Osteoblast (primary cell): ENCODE measurements at regions not wholly inside any gene's neighbourhood (a gene's known extent, or its start where the extent isn't known, plus 50 kb on each side); places are given as distances from the start of the nearest gene placed in this dataset.

Source experiments
- DNase-seq: peaks from one replicate; pipeline ENCODE4 v3.0.0; 2011; ENCODE audit warnings: low spot score, mixed read lengths; ENCODE audit not compliant: insufficient read length; ENCODE audit errors: missing footprints
- H2AFZ ChIP-seq: 2 replicates; pipeline ENCODE4 v1.6.0; 2011; ENCODE audit warnings: mild to moderate bottlenecking, low read length
- H3K27ac ChIP-seq: 2 replicates; pipeline ENCODE4 v1.5.1; 2011; ENCODE audit warnings: mild to moderate bottlenecking, low read depth, low read length, moderate library complexity
- H3K27me3 ChIP-seq: 2 replicates; pipeline ENCODE4 v1.6.0; 2012; ENCODE audit warnings: mild to moderate bottlenecking, control low read depth, inconsistent platforms, low read length, moderate library complexity; ENCODE audit not compliant: insufficient read depth
- H3K36me3 ChIP-seq: 2 replicates; pipeline ENCODE4 v1.5.1; 2011; ENCODE audit warnings: mild to moderate bottlenecking, low read length, control low read depth, moderate library complexity; ENCODE audit not compliant: insufficient read depth
- H3K4me1 ChIP-seq: 2 replicates; pipeline ENCODE4 v1.5.1; 2011; ENCODE audit warnings: mild to moderate bottlenecking, low read length, control low read depth, moderate library complexity; ENCODE audit not compliant: insufficient read depth
- H3K4me2 ChIP-seq: 2 replicates; pipeline ENCODE4 v1.6.0; 2011; ENCODE audit warnings: mild to moderate bottlenecking, low read length; ENCODE audit not compliant: insufficient read depth
- H3K4me3 ChIP-seq: fragments of 200-600 bp; sonication (generic); 3 replicates; pipeline ENCODE4 v1.5.1; 2012; ENCODE audit warnings: mild to moderate bottlenecking, low read length, inconsistent platforms; ENCODE audit not compliant: insufficient read depth
- H3K79me2 ChIP-seq: 2 replicates; pipeline ENCODE4 v1.6.0; 2012; ENCODE audit warnings: mild to moderate bottlenecking, low read length, control low read depth, inconsistent platforms; ENCODE audit not compliant: insufficient read depth
- H3K9me3 ChIP-seq: 2 replicates; pipeline ENCODE4 v1.5.1; 2011; ENCODE audit warnings: low read depth, low read length, control low read depth
- H4K20me1 ChIP-seq: 2 replicates; pipeline ENCODE4 v1.6.0; 2012; ENCODE audit warnings: mild to moderate bottlenecking, low read length, control low read depth; ENCODE audit not compliant: insufficient read depth
- TF ChIP-seq, protein P1 (sequence below): IDR thresholded peaks from 2 replicates; pipeline ENCODE4 v1.5.1; 2011; ENCODE audit warnings: mild to moderate bottlenecking, low read depth, low read length, moderate library complexity; ENCODE audit errors: extremely low read depth

DNA sequence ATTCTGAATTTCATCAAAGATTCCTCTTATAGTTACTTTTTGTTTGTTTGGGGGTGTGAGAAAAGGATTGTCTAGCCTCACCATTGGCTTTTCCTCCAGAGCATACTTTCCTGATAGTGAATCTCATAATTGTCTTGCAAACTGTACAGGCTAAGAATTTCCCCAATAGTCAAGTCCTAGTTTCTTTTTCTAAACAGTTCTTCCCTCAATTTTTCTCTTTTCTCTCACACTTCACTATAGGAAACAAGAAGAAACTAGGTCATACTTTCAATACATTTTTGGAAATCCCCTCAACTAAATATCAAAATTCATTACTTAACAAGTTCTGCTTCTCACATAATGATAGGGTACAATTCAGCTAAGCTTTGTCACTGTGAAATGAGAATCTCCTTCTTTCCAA, 241.9 kb downstream of the IL20RB start:
- Histone ChIP-seq H3K36me3 (no peaks in the 10 kb centered on the region), H4K20me1 (no peaks in the 10 kb centered on the region), H3K4me2 (no peak overlapping the region), H3K9me3 (no peaks in the 10 kb centered on the region), H2AFZ (no peak overlapping the region), H3K27ac (no peak overlapping the region), H3K79me2 (no peaks in the 10 kb centered on the region), H3K4me3 (no peak overlapping the region), H3K4me1 (no peaks in the 10 kb centered on the region), H3K27me3 (no peaks in the 10 kb centered on the region)
- TF ChIP-seq, protein P1, sequence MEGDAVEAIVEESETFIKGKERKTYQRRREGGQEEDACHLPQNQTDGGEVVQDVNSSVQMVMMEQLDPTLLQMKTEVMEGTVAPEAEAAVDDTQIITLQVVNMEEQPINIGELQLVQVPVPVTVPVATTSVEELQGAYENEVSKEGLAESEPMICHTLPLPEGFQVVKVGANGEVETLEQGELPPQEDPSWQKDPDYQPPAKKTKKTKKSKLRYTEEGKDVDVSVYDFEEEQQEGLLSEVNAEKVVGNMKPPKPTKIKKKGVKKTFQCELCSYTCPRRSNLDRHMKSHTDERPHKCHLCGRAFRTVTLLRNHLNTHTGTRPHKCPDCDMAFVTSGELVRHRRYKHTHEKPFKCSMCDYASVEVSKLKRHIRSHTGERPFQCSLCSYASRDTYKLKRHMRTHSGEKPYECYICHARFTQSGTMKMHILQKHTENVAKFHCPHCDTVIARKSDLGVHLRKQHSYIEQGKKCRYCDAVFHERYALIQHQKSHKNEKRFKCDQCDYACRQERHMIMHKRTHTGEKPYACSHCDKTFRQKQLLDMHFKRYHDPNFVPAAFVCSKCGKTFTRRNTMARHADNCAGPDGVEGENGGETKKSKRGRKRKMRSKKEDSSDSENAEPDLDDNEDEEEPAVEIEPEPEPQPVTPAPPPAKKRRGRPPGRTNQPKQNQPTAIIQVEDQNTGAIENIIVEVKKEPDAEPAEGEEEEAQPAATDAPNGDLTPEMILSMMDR = no peak
- DNase-seq = no peak

DNA sequence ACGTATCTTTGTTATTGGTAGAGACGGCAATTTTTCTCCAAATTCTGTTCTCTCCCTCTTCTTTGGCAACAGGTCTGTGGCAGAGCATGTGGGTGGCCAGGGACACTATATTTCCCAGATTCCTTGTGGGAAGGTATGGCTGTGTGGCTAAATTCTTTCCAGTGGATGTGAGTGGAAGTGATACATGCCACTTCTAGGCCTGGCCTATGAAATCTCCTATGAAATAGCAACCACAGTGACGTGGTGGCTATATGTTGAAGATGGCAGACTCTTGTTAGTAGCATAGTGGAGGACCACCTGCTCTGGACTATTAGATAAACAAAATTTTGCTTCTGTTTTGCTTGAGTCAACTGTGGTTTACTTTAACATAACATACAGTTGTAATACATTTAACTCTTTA, 243.3 kb downstream of the IL20RB start:
- DNase-seq = no peak
- Histone ChIP-seq H3K9me3 (no peaks in the 10 kb centered on the region), H3K36me3 (no peaks in the 10 kb centered on the region), H3K27me3 (no peaks in the 10 kb centered on the region), H3K27ac (no peak overlapping the region), H3K4me1 (no peaks in the 10 kb centered on the region), H3K79me2 (no peaks in the 10 kb centered on the region), H2AFZ (no peak overlapping the region), H4K20me1 (no peaks in the 10 kb centered on the region), H3K4me3 (no peak overlapping the region), H3K4me2 (no peak overlapping the region)
- TF ChIP-seq, protein P1 = no peak

DNA sequence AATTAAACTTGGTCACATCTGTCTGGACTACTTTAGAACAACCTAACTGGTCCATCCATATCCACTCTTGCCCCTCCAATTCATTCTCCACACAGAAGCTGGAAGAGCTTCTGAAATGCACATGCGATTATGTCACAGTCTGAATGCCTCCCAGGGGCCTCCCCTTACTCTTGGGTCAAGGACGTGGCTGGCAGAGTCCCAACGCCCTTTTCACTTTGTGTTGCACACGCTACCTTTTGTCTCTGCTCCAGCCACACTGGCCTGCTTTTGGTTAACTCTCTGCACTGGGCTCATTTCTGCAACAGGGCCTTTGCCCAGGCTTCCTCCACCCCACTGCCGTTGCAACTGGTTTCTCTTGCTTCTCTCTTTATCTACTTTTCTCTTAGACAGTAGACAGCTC, 245.2 kb downstream of the IL20RB start:
- H3K4me1 ChIP-seq = no peaks in the 10 kb centered on the region
- no peak overlapping the region for H3K4me2 ChIP-seq
- no peak overlapping the region for H2AFZ ChIP-seq
- DNase-seq = no peak
- H4K20me1 ChIP-seq = no peaks in the 10 kb centered on the region
- no peak overlapping the region for H3K27ac ChIP-seq
- H3K9me3 ChIP-seq = no peaks in the 10 kb centered on the region
- no peaks in the 10 kb centered on the region for H3K27me3 ChIP-seq
- no peak overlapping the region for H3K4me3 ChIP-seq
- no peaks in the 10 kb centered on the region for H3K36me3 ChIP-seq
- TF ChIP-seq, protein P1 = no peak
- no peaks in the 10 kb centered on the region for H3K79me2 ChIP-seq

DNA sequence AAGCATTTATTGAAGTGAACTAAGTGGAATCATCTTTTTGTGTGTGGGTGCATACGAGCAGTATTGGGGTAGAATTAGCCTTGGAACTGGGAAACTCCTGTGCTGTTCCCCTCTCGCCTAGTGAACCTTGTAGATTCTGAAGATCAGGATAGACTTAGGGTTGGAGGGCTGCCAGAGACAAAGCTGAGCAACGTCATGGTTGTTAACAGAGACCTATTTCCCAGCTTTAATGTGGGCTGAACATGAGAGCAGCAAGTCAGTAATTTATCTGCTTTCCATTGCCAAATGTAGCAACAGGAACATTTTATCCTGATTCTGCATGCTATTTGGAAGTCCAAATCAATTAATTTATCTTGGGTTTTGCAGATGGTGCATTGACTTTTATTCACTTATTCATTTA, 246.6 kb downstream of the IL20RB start:
- Histone ChIP-seq H3K9me3 (no peaks in the 10 kb centered on the region), H4K20me1 (no peaks in the 10 kb centered on the region), H3K27ac (no peak overlapping the region), H3K27me3 (no peaks in the 10 kb centered on the region), H3K36me3 (no peaks in the 10 kb centered on the region), H3K4me2 (no peak overlapping the region), H3K4me3 (no peak overlapping the region), H3K4me1 (no peaks in the 10 kb centered on the region), H2AFZ (no peak overlapping the region), H3K79me2 (no peaks in the 10 kb centered on the region)
- DNase-seq = no peak
- TF ChIP-seq, protein P1 = no peak
